Breast epithelium (tissue), 3 donors: ENCODE measurements at regions not wholly inside any gene's neighbourhood (a gene's known extent, or its start where the extent isn't known, plus 50 kb on each side); places are given as distances from the start of the nearest gene placed in this dataset.

Source experiments
- CTCF ChIP-seq, 3 donors: fragments of 450-650 bp; IDR thresholded peaks; one replicate each; pipeline ENCODE4 v1.5.1; 2016 to 2017; ENCODE audit warnings: antibody characterized with exemption in 3 of 3, mild to moderate bottlenecking in 3 of 3, moderate library complexity in 3 of 3
- POLR2A ChIP-seq: fragments of 450-650 bp; IDR thresholded peaks from one replicate; pipeline ENCODE4 v1.6.1; 2016; ENCODE audit warnings: antibody characterized with exemption, mild to moderate bottlenecking, moderate library complexity

DNA sequence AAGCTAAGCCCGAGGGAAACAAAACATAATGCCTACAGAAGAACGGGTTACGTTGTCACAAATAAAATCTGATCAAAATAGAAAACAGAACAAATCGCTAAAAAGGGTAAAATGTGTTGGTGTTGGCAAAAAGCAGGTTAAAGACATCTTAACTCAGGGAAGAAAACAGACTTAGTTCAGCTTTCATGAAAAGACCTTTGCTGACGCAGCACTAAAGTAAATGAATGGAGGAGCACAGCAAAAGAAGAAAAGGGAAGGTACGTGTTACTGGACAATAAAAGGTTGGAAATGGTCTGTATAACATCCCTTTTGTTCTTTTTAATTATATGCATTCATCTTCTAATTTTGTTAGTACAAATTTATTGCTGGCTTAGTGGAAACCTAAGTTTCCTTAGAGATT lies 117.4 kb upstream of the DSEL start:
- TF ChIP-seq POLR2A (no peak), CTCF (IDR thresholded peaks at IDR 0.05) (no peak)
